MG63 (cell line): ENCODE measurements at regions not wholly inside any gene's neighbourhood (a gene's known extent, or its start where the extent isn't known, plus 50 kb on each side); places are given as distances from the start of the nearest gene placed in this dataset.

Source experiments
- DNase-seq: peaks from one replicate; pipeline ENCODE4 v3.0.0-alpha.2; 2020
- H3K27me3 ChIP-seq: fragments of 250-450 bp; sonication (Bioruptor Pico); 2 replicates; pipeline ENCODE4 v1.5.1; 2020; ENCODE audit warnings: mild to moderate bottlenecking, moderate library complexity
- H3K36me3 ChIP-seq: fragments of 250-450 bp; sonication (Bioruptor Pico); 2 replicates; pipeline ENCODE4 v1.5.1; 2020; ENCODE audit warnings: mild to moderate bottlenecking, moderate library complexity
- H3K4me3 ChIP-seq: fragments of 250-450 bp; sonication (Bioruptor Pico); 2 replicates; pipeline ENCODE4 v1.5.1; 2020; ENCODE audit warnings: mild to moderate bottlenecking, moderate library complexity
- H3K9me3 ChIP-seq: fragments of 250-450 bp; sonication (Bioruptor Pico); 2 replicates; pipeline ENCODE4 v1.5.1; 2020; ENCODE audit warnings: mild to moderate bottlenecking, moderate library complexity

GRCh38 chr2:8462899-8463648 is 218.8 kb upstream of the ID2 start:
- no peaks in the 10 kb centered on the region for H3K9me3 ChIP-seq
- DNase-seq, result no peak
- H3K36me3 ChIP-seq, result no peaks in the 10 kb centered on the region
- no peaks in the 10 kb centered on the region for H3K27me3 ChIP-seq
- H3K4me3 ChIP-seq, result no peak overlapping the region

GRCh38 chr2:8465560-8465959 is 216.3 kb upstream of the ID2 start:
- Histone ChIP-seq H3K27me3 (no peaks in the 10 kb centered on the region), H3K4me3 (no peak overlapping the region), H3K36me3 (no peaks in the 10 kb centered on the region), H3K9me3 (no peaks in the 10 kb centered on the region)
- no peak for DNase-seq

GRCh38 chr2:8469709-8470493 is 212.0 kb upstream of the ID2 start:
- no peaks in the 10 kb centered on the region for H3K9me3 ChIP-seq
- no peaks in the 10 kb centered on the region for H3K36me3 ChIP-seq
- no peak for DNase-seq

DNA sequence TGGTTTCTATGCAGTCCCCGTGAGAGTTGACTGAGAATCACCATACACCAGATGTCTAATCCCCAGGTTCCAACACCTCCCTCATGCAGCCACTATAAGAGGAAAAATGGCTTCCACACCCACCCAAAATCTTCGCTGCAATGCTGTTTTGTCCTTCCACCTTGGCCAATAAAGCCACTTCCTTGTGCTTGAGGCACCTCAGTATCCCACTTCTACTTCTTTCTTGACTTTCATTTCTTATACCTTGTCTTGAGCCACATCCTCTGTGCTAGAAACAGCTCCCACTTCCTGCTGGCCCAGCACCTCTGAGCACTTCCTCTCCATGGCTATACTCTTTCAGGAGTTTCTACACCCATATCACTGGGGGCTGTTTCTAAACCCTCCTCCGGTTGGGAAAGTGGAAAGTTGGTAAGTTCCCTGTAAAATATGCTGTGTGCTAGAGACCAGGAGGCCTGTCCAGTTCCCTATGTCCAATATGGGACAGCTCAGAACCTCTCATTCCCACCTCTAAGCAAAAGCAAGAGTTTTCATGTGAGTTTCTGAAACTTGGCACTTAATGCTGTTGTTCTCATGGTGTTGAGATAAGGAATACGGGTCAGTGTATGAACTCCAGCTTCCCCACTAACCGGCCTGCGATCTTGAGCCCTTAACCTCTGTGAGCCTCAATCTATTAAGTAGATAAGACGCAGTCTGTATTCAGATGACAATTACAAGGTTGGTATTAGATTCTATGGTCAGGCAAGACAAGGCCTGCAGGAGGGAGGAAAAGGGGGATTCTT is 209.1 kb upstream of the ID2 start:
- H3K9me3 ChIP-seq, result no peaks in the 10 kb centered on the region
- no peaks in the 10 kb centered on the region for H3K36me3 ChIP-seq
- DNase-seq, result no peak
- H3K27me3 ChIP-seq, result no peaks in the 10 kb centered on the region
- H3K4me3 ChIP-seq, result no peak overlapping the region

More at GRCh38 chr2:8469709-8470493, 212.0 kb upstream of the ID2 start:
- H3K27me3 ChIP-seq, result no peaks in the 10 kb centered on the region
- H3K4me3 ChIP-seq, result no peak overlapping the region

DNA sequence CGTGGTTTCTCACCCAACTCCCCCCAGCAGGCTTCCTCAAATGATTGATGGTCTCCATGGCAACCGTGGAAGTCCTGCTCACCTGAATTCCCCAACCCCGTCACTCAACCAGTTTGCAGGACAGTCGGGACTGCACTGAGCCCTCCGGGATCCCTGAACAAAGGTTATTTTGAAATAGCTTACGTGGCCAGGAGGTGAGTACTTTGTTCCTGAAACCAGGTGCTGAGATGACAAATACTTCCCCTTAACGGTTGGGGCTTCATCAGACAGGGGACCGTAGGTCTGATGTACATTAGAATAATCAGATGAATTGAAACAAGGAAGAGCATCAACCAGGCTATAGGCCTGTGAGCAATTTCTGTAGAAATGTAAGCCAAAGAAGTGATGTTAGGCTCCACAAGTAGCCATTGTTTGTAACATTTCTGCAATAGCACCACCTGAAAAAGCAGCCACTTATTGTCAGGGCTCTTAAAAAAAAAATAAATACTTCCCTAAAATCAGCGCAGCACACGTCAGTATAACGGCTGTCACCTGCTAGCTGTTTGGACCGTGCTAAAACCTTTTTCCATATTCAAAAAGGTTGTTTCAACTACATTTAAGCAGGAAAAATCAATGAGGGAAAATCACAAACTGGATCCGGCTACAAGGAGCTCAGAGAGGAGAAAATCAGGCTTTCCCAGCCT is 206.4 kb upstream of the ID2 start:
- H3K9me3 ChIP-seq, result no peaks in the 10 kb centered on the region
- DNase-seq, result no peak
- no peaks in the 10 kb centered on the region for H3K36me3 ChIP-seq
- no peak overlapping the region for H3K4me3 ChIP-seq
- no peaks in the 10 kb centered on the region for H3K27me3 ChIP-seq

DNA sequence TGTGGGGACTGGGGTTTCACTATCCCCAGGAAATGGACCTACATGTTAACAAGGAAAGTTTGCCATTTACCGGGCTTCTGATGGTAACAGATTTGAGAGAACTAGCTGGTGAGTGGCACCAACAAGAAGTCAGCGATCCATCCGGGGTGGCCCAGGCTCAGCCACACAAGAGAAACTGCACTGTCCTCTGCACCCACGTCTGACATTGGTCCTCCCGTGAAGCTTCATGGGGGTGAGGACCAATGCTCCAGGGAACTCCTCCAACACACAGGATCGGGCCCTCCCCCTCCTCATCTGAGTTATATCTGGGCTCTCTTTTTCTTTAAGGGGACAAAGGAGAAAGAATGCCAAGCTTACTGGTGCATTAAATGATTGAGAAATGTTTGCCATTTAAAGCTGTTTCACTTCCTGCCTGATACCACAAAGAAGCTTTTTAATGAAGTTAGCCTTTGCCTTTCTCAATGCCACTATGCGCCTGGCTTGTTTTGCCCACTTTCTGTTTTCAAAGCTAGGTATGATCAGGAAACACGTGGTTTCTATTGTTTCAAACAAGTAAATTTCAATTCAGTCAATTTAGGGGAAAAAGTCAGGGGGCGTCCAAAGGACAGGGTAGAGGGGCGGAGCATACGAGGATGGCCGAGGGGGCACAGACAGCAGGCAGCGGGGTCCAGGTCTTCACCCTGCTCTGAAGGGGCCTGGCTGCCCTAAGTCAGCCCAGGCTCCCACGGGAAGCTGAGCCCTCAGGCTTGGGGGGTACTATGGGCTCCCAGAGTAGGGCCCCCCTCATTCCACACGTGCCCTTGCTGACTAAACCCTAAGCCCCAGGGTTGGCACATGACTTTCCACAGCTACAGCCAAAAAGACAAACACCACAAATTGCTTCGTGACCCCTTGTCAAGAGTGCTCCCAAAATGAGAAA is 204.0 kb upstream of the ID2 start:
- no peak overlapping the region for H3K4me3 ChIP-seq

GRCh38 chr2:8478471-8478793 is 203.4 kb upstream of the ID2 start:
- DNase-seq, result peak; percentile 46
- no peaks in the 10 kb centered on the region for H3K27me3 ChIP-seq
- no peaks in the 10 kb centered on the region for H3K36me3 ChIP-seq
- H3K9me3 ChIP-seq, result no peaks in the 10 kb centered on the region
- no peak overlapping the region for H3K4me3 ChIP-seq

More for the DNA sequence above, 204.0 kb upstream of the ID2 start:
- no peaks in the 10 kb centered on the region for H3K36me3 ChIP-seq
- H3K9me3 ChIP-seq, result no peaks in the 10 kb centered on the region
- no peaks in the 10 kb centered on the region for H3K27me3 ChIP-seq
- no peak for DNase-seq

- no peaks in the 10 kb centered on the region for H3K9me3 ChIP-seq
- no peaks in the 10 kb centered on the region for H3K36me3 ChIP-seq
- H3K27me3 ChIP-seq, result no peaks in the 10 kb centered on the region
- no peak for DNase-seq
- no peak overlapping the region for H3K4me3 ChIP-seq
These were observed 202.6 kb upstream of the ID2 start for GRCh38 chr2:8479298-8479697.

GRCh38 chr2:8480915-8481314 is 200.9 kb upstream of the ID2 start:
- no peak for DNase-seq
- no peaks in the 10 kb centered on the region for H3K36me3 ChIP-seq
- H3K4me3 ChIP-seq, result no peak overlapping the region
- H3K27me3 ChIP-seq, result no peaks in the 10 kb centered on the region
- H3K9me3 ChIP-seq, result no peaks in the 10 kb centered on the region

DNA sequence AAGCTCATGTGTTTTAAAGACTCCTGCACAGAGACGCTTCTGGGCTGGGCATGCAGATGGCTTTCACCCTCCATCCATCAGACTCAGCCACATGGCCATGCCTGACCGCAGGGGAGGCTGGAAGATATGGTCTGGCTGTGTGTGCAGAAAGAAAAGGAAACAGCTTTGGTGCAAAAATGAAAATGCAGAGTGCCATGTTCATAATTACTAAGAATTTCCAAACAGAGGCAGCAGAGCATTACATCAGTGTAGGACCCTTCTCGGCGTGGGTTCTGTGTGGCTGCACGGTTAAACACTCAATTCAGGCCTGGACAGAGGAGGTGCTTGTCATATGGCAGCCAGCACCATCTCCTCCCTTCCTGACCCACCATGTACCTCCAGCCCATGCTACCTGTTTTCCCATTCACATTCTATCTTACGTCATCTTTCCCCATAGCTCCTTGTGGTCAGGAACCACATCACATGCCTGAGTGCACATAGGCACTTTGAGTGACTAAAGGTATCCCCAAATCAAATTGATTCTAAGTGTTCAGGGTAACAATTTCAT is 200.3 kb upstream of the ID2 start:
- Histone ChIP-seq H3K36me3 (no peaks in the 10 kb centered on the region), H3K4me3 (no peak overlapping the region)
- no peak for DNase-seq

DNA sequence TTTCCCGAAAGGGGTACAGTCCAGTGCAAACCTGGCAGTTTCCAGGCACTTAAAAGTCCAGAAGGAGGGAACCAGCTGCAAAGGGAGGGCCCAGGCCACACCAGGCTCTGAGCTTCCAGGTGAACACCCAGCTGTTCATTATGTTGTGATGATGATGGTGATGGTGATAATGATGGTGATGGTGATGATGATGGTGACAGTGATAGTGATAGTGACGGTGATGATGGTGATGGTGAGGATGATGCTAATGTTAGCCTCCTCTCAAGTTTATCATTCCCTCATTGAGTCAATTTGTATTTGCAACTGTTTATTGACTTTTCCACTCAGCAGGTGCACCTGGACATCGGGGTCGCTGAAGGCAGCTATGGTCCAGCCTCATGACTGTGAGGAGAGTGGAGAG is 199.4 kb upstream of the ID2 start:
- no peaks in the 10 kb centered on the region for H3K27me3 ChIP-seq
- no peak overlapping the region for H3K4me3 ChIP-seq
- no peaks in the 10 kb centered on the region for H3K36me3 ChIP-seq
- no peak for DNase-seq
- H3K9me3 ChIP-seq, result no peaks in the 10 kb centered on the region

More for the DNA sequence above, 200.3 kb upstream of the ID2 start:
- no peaks in the 10 kb centered on the region for H3K27me3 ChIP-seq
- H3K9me3 ChIP-seq, result no peaks in the 10 kb centered on the region

DNA sequence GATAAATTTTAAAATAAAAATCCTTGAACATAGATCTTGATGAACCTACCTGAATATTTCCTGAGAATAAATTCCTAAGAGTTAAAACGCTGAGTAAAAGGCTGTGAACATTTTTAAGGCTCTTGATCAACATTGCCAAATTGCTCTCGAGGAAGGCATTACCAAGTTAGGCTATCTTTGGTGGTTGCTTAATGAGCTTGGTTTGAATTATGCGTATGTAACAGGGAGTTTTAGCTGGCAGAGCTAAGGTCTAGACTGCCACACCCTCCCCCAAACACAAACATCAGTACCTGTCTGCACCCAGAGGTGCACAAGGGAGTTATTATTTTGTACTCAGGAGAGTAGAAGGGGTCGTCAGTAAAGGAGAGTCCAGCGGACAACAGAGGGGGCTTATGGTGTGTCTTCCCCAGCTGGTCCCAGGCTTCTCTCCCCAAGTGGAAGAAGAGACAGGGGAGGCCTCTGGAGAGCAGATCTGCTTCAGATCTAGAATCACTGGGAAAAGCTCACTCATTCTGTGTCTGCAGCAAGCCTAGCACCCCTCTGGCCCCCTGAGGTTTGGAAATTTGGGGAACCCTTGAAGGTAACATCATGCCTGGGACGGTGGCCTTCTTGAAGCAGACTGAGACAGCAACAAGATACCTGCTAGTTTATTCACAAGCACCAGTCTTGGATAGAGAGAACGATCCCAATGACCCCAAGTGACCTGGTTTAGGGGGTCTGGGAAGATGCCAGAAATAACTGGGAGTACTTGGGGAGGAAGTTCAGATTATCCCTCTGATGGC is 197.2 kb upstream of the ID2 start:
- Histone ChIP-seq H3K4me3 (no peak overlapping the region), H3K9me3 (no peaks in the 10 kb centered on the region), H3K36me3 (no peaks in the 10 kb centered on the region), H3K27me3 (no peaks in the 10 kb centered on the region)
- DNase-seq, result no peak

DNA sequence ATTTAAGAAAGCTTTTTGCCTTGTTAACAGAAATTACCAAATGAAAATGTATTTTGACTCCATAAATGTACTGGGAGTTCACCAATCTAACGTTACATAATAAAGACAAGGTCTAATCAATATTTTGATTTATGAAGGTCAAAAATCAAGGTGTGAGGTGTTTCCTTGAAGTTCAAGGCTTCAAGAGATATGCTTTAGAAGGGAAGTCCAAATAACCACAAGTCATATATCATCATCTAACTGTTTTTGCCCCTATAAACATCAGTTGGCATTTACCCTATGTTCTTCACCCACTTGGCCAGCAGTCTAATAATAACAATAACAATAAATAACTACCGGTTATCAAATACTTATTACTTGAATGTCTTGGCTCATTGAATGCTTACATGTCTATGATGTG is 196.1 kb upstream of the ID2 start:
- H3K9me3 ChIP-seq, result no peaks in the 10 kb centered on the region
- H3K27me3 ChIP-seq, result no peaks in the 10 kb centered on the region
- no peaks in the 10 kb centered on the region for H3K36me3 ChIP-seq
- H3K4me3 ChIP-seq, result no peak overlapping the region
- DNase-seq, result no peak

- Histone ChIP-seq H3K36me3 (no peaks in the 10 kb centered on the region), H3K4me3 (no peak overlapping the region), H3K9me3 (no peaks in the 10 kb centered on the region), H3K27me3 (no peaks in the 10 kb centered on the region)
- no peak for DNase-seq
These were observed 195.7 kb upstream of the ID2 start for GRCh38 chr2:8486141-8486540.

- Histone ChIP-seq H3K9me3 (no peaks in the 10 kb centered on the region), H3K36me3 (no peaks in the 10 kb centered on the region), H3K27me3 (no peaks in the 10 kb centered on the region), H3K4me3 (no peak overlapping the region)
- peak; percentile 55 for DNase-seq
These were observed 194.4 kb upstream of the ID2 start for GRCh38 chr2:8487461-8487932.
